HG03457 (cell line): ENCODE measurements at regions not wholly inside any gene's neighbourhood (a gene's known extent, or its start where the extent isn't known, plus 50 kb on each side); places are given as distances from the start of the nearest gene placed in this dataset.
A peak's percentile ranks its signal among the peaks of the same experiment; 100 is the strongest.

Experiments
- ATAC-seq: cut with Tn5 transposase; IDR thresholded peaks from one replicate; pipeline ENCODE4 v1.9.1; 2021; ENCODE audit warnings: moderate number of reproducible peaks; ENCODE audit not compliant: unreplicated experiment

GRCh38 chr15:92565351-92566125 is 90.0 kb downstream of the FAM174B start:
- no peak for ATAC-seq

GRCh38 chr15:92561754-92562153 is 93.8 kb downstream of the FAM174B start:
- ATAC-seq: no peak

- no peak for ATAC-seq
These were observed 102.3 kb downstream of the FAM174B start for GRCh38 chr15:92553317-92553716.

GRCh38 chr15:92545996-92546395 is 109.6 kb downstream of the FAM174B start:
- no peak for ATAC-seq

GRCh38 chr15:92541291-92542200 is 114.0 kb downstream of the FAM174B start:
- ATAC-seq: no peak

- no peak for ATAC-seq
These were observed 117.5 kb downstream of the FAM174B start for GRCh38 chr15:92538115-92538514.

- ATAC-seq: no peak
These were observed 122.3 kb downstream of the FAM174B start for GRCh38 chr15:92533298-92533697.

- ATAC-seq: no peak
These were observed 124.2 kb downstream of the FAM174B start for GRCh38 chr15:92531406-92531805.

- ATAC-seq: no peak
These were observed 126.8 kb downstream of the FAM174B start for GRCh38 chr15:92528736-92529135.

GRCh38 chr15:92527197-92527596 is 128.4 kb downstream of the FAM174B start:
- no peak for ATAC-seq

- no peak for ATAC-seq
These were observed 129.8 kb downstream of the FAM174B start for GRCh38 chr15:92525758-92526245.

- no peak for ATAC-seq
These were observed 130.6 kb downstream of the FAM174B start for GRCh38 chr15:92524874-92525565.

GRCh38 chr15:92524161-92524560 is 130.5 kb downstream of the ST8SIA2 start:
- no peak for ATAC-seq

- ATAC-seq: no peak
These were observed 129.5 kb downstream of the ST8SIA2 start for GRCh38 chr15:92523176-92523575.

GRCh38 chr15:92521624-92522008 is 127.9 kb downstream of the ST8SIA2 start:
- ATAC-seq: peak; percentile 68

GRCh38 chr15:92520914-92521623 is 127.4 kb downstream of the ST8SIA2 start:
- ATAC-seq: peak; percentile 60

- ATAC-seq: no peak
These were observed 126.0 kb downstream of the ST8SIA2 start for GRCh38 chr15:92519709-92520108.
